ENCODE measurements at regions not wholly inside any gene's neighbourhood (a gene's known extent, or its start where the extent isn't known, plus 50 kb on each side); places are given as distances from the start of the nearest gene placed in this dataset.

GRCh38 chr2:193693758-193694157, 1499.0 kb upstream of the TMEFF2 start:
- intact Hi-C loops (cut with micrococcal nuclease): loop anchor here (10.0 kb wide), 1 partner anchor 1621 kb away; no protein-coding TSS in a partner anchor
- no TSS peak for BruUV-seq (replicated peaks)
- RAD21 ChIA-PET (ENCODE audit: low non-redundant PET in 1 of 2, low total read pairs in 2 of 2, uncharacterized antibody in 2 of 2, unreplicated experiment in 2 of 2): no interaction called here

More at GRCh38 chr2:193693758-193694157, 1499.0 kb upstream of the TMEFF2 start:
- Histone ChIP-seq H3K4me3 (replicated peaks in 1 of 2; ENCODE audit: low read depth in 1 of 2, low read length in 2 of 2) (no peak overlapping the region), H3K79me2 (ENCODE audit: insufficient read depth, low read length) (no peaks in the 10 kb centered on the region), H3K9me3 (ENCODE audit: control insufficient read depth in 1 of 2, insufficient read depth in 1 of 2, low read depth in 1 of 2, low read length in 2 of 2) (no peaks in the 10 kb centered on the region), H3K27ac (ENCODE audit: low read depth, low read length) (no peak overlapping the region), H2AFZ (ENCODE audit: low read depth, low read length, poor library complexity, severe bottlenecking) (no peak overlapping the region), H4K20me1 (ENCODE audit: insufficient read depth) (no peaks in the 10 kb centered on the region), H3K4me1 (ENCODE audit: control insufficient read depth in 1 of 2, insufficient read depth in 2 of 2, low read length in 2 of 2) (no peaks in the 10 kb centered on the region), H3K9me2 (ENCODE audit: insufficient read depth) (no peaks in the 10 kb centered on the region), H3K4me2 (ENCODE audit: low read length) (no peak overlapping the region), H3K36me3 (ENCODE audit: control insufficient read depth in 1 of 2, insufficient read depth in 2 of 2, low read length in 2 of 2) (no peaks in the 10 kb centered on the region), H3K27me3 (ENCODE audit: insufficient read depth, low read length) (no peaks in the 10 kb centered on the region), H3K9ac (ENCODE audit: low read length) (no peak overlapping the region)
- CTCF ChIA-PET: no interaction called here
- no peak for ATAC-seq
- TF ChIP-seq JUND (IDR thresholded peaks at IDR 0.05) (no peak), ZFX (IDR thresholded peaks at IDR 0.05) (no peak), SP1 (IDR thresholded peaks at IDR 0.05; ENCODE audit: low read depth) (no peak), SIN3A (IDR thresholded peaks at IDR 0.05; ENCODE audit: low read depth) (no peak), CTCF (IDR thresholded peaks at IDR 0.05 in 2 of 3, conservative IDR thresholded peaks at IDR 0.05 in 1 of 3; ENCODE audit: borderline replicate concordance in 1 of 3, insufficient read depth in 1 of 3, low read depth in 2 of 3, low read length in 2 of 3) (no peak), EZH2 (IDR thresholded peaks at IDR 0.05) (no peak), FOSL1 (IDR thresholded peaks at IDR 0.05; ENCODE audit: low read depth) (no peak), ZBTB33 (IDR thresholded peaks at IDR 0.05; ENCODE audit: extremely low read depth, insufficient replicate concordance, low read length) (no peak), CBX3 (IDR thresholded peaks at IDR 0.05; ENCODE audit: low read depth) (no peak), RAD21 (IDR thresholded peaks at IDR 0.05; ENCODE audit: low read depth) (no peak), SRF (IDR thresholded peaks at IDR 0.05; ENCODE audit: low read depth) (no peak), EZH2phosphoT487 (IDR thresholded peaks at IDR 0.05; ENCODE audit: borderline replicate concordance) (no peak), ZNF274 (IDR thresholded peaks at IDR 0.05; ENCODE audit: low read depth, low read length) (no peak), ATF3 (IDR thresholded peaks at IDR 0.05) (no peak)
- POLR2A ChIA-PET: no interaction called here
- no peak for DNase-seq (ENCODE audit: low read depth, low spot score)

All from HCT116 (cell line).